A549 (cell line): ENCODE measurements at regions not wholly inside any gene's neighbourhood (a gene's known extent, or its start where the extent isn't known, plus 50 kb on each side); places are given as distances from the start of the nearest gene placed in this dataset.
A peak's percentile ranks its signal among the peaks of the same experiment; 100 is the strongest.
"Not testable (repeated sequence)": the region's sequence is repeated elsewhere in the genome, so short reads cannot be mapped to it uniquely, and the experiment has no call there.

Source experiments
- ATAC-seq, 2 experiments: fragments of 200-7000 bp in 1 of 2; fragments of >200 bp in 1 of 2; cut with Nextera tagmentation in 1 of 2; cut with Tn5 transposase in 1 of 2; 3 replicates each; pipeline versions ENCODE4 v1.8.0 to v1.9.1; 2018 to 2020; ENCODE audit warnings: mild to moderate bottlenecking in 1 of 2, moderate library complexity in 1 of 2
- CTCF ChIA-PET: fragments of 300-600 bp; sonication (Branson Sonifier 250); formaldehyde crosslinking; extraction: SDS; loops from one replicate; lab custom pipeline; 2021; ENCODE audit warnings: antibody characterized with exemption, inconsistent platforms; lab: Yijun Ruan, JAX
- POLR2A ChIA-PET: fragments of 350-600 bp; formaldehyde crosslinking; extraction: SDS; loops from one replicate; lab custom pipeline; 2021; ENCODE audit warnings: antibody characterized with exemption, inconsistent platforms; lab: Yijun Ruan, JAX
- DNase-seq, 2 experiments: peaks; one replicate each; pipeline versions ENCODE4 v3.0.0 to v3.0.0-alpha.2; 2011 to 2016; ENCODE audit warnings: low read depth in 1 of 2, low spot score in 1 of 2
- FAIRE-seq: peaks from 2 replicates; lab custom pipeline; 2011; peaks lifted over from hg19 to GRCh38; lab: Jason Lieb, UNC
- H3K27ac ChIP-seq, 2 experiments: fragments of >200 bp; sonication (Bioruptor Twin); formaldehyde crosslinking; 3 replicates each; pipeline ENCODE4 v1.5.1; 2016 to 2017
- H3K4me1 ChIP-seq: fragments of >200 bp; sonication (Bioruptor Twin); formaldehyde crosslinking; 3 replicates; pipeline ENCODE4 v1.6.1; 2016
- H3K4me2 ChIP-seq: fragments of >200 bp; sonication (Bioruptor Twin); formaldehyde crosslinking; 3 replicates; pipeline ENCODE4 v1.6.1; 2016
- H3K4me3 ChIP-seq: fragments of >200 bp; sonication (Bioruptor Twin); formaldehyde crosslinking; 3 replicates; pipeline ENCODE4 v1.5.1; 2016
- H3K9me3 ChIP-seq: fragments of >200 bp; sonication (Bioruptor Twin); formaldehyde crosslinking; 3 replicates; pipeline ENCODE4 v1.6.1; 2016
- KDM5A ChIP-seq: fragments of 200-600 bp; sonication (generic); IDR thresholded peaks from 2 replicates; pipeline ENCODE4 v1.6.1; 2016; ENCODE audit warnings: antibody characterized with exemption, mild to moderate bottlenecking
- PHF8 ChIP-seq: fragments of 200-600 bp; sonication (generic); IDR thresholded peaks from 2 replicates; pipeline ENCODE4 v1.6.1; 2016; ENCODE audit warnings: low read depth, mild to moderate bottlenecking, antibody characterized with exemption, moderate library complexity, borderline replicate concordance
- WGBS: methylation state at CpG from one replicate; pipeline ENCODE4 v1.1.6; 2017; ENCODE audit errors: missing lambda C conversion rate; 5-methylcytosine and 5-hydroxymethylcytosine counted together

- FAIRE-seq, CTCF ChIA-PET, H3K4me1 ChIP-seq, H3K9me3 ChIP-seq, H3K4me3 ChIP-seq, DNase-seq, POLR2A ChIA-PET, H3K4me2 ChIP-seq, H3K27ac ChIP-seq, ATAC-seq: not testable (repeated sequence)
- WGBS = 14% methylated on average over 3 of the region's 3 CpGs
These were observed 2887.2 kb downstream of the RPIA start for GRCh38 chr2:91578678-91579077.

- H3K4me3 ChIP-seq, DNase-seq, H3K9me3 ChIP-seq, H3K27ac ChIP-seq, H3K4me2 ChIP-seq, FAIRE-seq, POLR2A ChIA-PET, ATAC-seq, CTCF ChIA-PET, H3K4me1 ChIP-seq: not testable (repeated sequence)
- 32% methylated on average over 3 of the region's 3 CpGs for WGBS
These were observed 2888.1 kb downstream of the RPIA start for GRCh38 chr2:91579555-91579954.

GRCh38 chr2:91580043-91580442 lies 2888.6 kb downstream of the RPIA start:
- FAIRE-seq = not testable (repeated sequence)
- 25% methylated on average over 4 of the region's 4 CpGs for WGBS

GRCh38 chr2:91587098-91587497 lies 2895.6 kb downstream of the RPIA start:
- H3K9me3 ChIP-seq, FAIRE-seq, ATAC-seq, H3K27ac ChIP-seq, DNase-seq, H3K4me3 ChIP-seq, H3K4me1 ChIP-seq, CTCF ChIA-PET, H3K4me2 ChIP-seq, POLR2A ChIA-PET: not testable (repeated sequence)
- WGBS = 23% methylated on average over 6 of the region's 6 CpGs

More at GRCh38 chr2:91580043-91580442, 2888.6 kb downstream of the RPIA start:
- CTCF ChIA-PET, H3K4me3 ChIP-seq, DNase-seq, H3K9me3 ChIP-seq, H3K27ac ChIP-seq, H3K4me1 ChIP-seq, POLR2A ChIA-PET, H3K4me2 ChIP-seq, ATAC-seq: not testable (repeated sequence)
- TF ChIP-seq PHF8 (0 out of 2 replicates have a peak, but pooled peaks have one; percentile 5), KDM5A (0 out of 2 replicates have a peak, but pooled peaks have one; percentile 13)

GRCh38 chr2:91587908-91588535 lies 2896.5 kb downstream of the RPIA start:
- H3K4me1 ChIP-seq, ATAC-seq, FAIRE-seq, H3K4me2 ChIP-seq, H3K27ac ChIP-seq, H3K4me3 ChIP-seq, H3K9me3 ChIP-seq, DNase-seq, POLR2A ChIA-PET, CTCF ChIA-PET: not testable (repeated sequence)
- 55% methylated on average over 17 of the region's 17 CpGs for WGBS

- ATAC-seq = not testable (repeated sequence)
These were observed 2897.3 kb downstream of the RPIA start for GRCh38 chr2:91588782-91589223.

GRCh38 chr2:91589454-91590328 lies 2898.2 kb downstream of the RPIA start:
- H3K27ac ChIP-seq, H3K4me1 ChIP-seq, H3K9me3 ChIP-seq, FAIRE-seq, H3K4me3 ChIP-seq, POLR2A ChIA-PET, CTCF ChIA-PET, ATAC-seq, DNase-seq: not testable (repeated sequence)
- peak overlapping the region; percentile 39; the same call in 2 of the 3 replicates for H3K4me2 ChIP-seq
- WGBS = 44% methylated on average over 62 of the region's 65 CpGs

More at GRCh38 chr2:91588782-91589223, 2897.3 kb downstream of the RPIA start:
- DNase-seq, CTCF ChIA-PET, H3K4me2 ChIP-seq, H3K4me1 ChIP-seq, H3K9me3 ChIP-seq, H3K27ac ChIP-seq, FAIRE-seq, POLR2A ChIA-PET, H3K4me3 ChIP-seq: not testable (repeated sequence)
- WGBS = 68% methylated on average over 21 of the region's 36 CpGs

- POLR2A ChIA-PET, CTCF ChIA-PET, H3K4me3 ChIP-seq, ATAC-seq, H3K27ac ChIP-seq, DNase-seq, H3K4me2 ChIP-seq, H3K9me3 ChIP-seq, H3K4me1 ChIP-seq, FAIRE-seq: not testable (repeated sequence)
- 80% methylated on average over 12 of the region's 12 CpGs for WGBS
These were observed 2898.9 kb downstream of the RPIA start for GRCh38 chr2:91590381-91590780.

- POLR2A ChIA-PET, H3K9me3 ChIP-seq, H3K4me1 ChIP-seq, H3K4me3 ChIP-seq, H3K27ac ChIP-seq, DNase-seq, H3K4me2 ChIP-seq, ATAC-seq, CTCF ChIA-PET, FAIRE-seq: not testable (repeated sequence)
- 50% methylated on average over 6 of the region's 6 CpGs for WGBS
These were observed 2899.6 kb downstream of the RPIA start for GRCh38 chr2:91591066-91591465.

GRCh38 chr2:91597436-91597835 lies 2906.0 kb downstream of the RPIA start:
- H3K4me1 ChIP-seq, FAIRE-seq, H3K4me2 ChIP-seq, H3K4me3 ChIP-seq, H3K27ac ChIP-seq, POLR2A ChIA-PET, H3K9me3 ChIP-seq, CTCF ChIA-PET, ATAC-seq, DNase-seq: not testable (repeated sequence)
- WGBS = 52% methylated on average over 7 of the region's 7 CpGs
